PC-3 (cell line): ENCODE measurements at regions not wholly inside any gene's neighbourhood (a gene's known extent, or its start where the extent isn't known, plus 50 kb on each side); places are given as distances from the start of the nearest gene placed in this dataset.

Source experiments
- CTCF ChIP-seq: fragments of 300-600 bp; sonication (generic); conservative IDR thresholded peaks from 2 replicates; pipeline ENCODE4 v1.5.1; 2017; ENCODE audit warnings: antibody characterized with exemption, low read depth, mild to moderate bottlenecking, low read length
- EZH2phosphoT487 ChIP-seq: fragments of 300-600 bp; sonication (generic); IDR thresholded peaks from 2 replicates; pipeline ENCODE4 v1.6.1; 2018; ENCODE audit warnings: mild to moderate bottlenecking, antibody characterized with exemption, low read length, borderline replicate concordance

- TF ChIP-seq CTCF (no peak), EZH2phosphoT487 (no peak)
Measured at GRCh38 chr17:13765701-13766100, 164.0 kb upstream of the HS3ST3A1 start.
